NCI-H1092 (cell line): ENCODE measurements at regions not wholly inside any gene's neighbourhood (a gene's known extent, or its start where the extent isn't known, plus 50 kb on each side); places are given as distances from the start of the nearest gene placed in this dataset.
A peak's percentile ranks its signal among the peaks of the same experiment; 100 is the strongest.

Experiments used
- DNase-seq: peaks from one replicate; lab custom pipeline; 2025; lab: John Stamatoyannopoulos, UW

DNA sequence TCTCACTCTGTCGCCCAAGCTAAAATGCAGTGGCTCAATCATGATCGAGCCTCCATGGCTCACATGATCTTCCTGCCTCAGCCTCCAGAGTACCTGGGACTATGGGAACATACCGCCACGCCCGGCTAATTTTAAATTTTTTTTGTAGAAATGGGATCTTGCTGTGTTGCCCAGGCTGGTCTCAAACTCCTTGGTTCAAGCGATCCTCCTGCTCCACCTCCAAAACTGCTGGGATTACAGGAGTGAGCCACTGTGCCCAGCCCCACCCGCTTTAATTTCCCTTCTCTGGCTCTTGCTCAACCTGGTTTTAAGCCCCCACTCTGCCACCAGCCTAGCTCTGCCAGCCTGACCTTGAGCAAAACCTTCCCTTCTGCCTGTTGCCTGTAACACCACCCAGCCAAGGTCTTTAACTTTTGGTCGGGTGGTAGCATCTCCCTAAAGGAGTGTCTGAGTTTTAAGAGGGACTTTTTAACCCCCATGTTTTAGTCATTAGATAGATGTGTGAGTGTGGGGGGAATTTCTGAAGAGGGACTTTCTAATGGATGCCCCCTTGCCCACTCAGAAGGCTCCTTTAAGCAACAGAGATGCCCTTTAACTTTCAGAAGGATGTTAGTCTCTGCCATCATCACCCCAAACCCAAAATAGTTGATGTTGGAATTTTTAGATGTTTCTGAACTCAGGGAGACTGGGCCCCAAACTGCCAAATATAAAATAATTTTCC lies 71.8 kb upstream of the FOXP4 start:
- no peak for DNase-seq

DNA sequence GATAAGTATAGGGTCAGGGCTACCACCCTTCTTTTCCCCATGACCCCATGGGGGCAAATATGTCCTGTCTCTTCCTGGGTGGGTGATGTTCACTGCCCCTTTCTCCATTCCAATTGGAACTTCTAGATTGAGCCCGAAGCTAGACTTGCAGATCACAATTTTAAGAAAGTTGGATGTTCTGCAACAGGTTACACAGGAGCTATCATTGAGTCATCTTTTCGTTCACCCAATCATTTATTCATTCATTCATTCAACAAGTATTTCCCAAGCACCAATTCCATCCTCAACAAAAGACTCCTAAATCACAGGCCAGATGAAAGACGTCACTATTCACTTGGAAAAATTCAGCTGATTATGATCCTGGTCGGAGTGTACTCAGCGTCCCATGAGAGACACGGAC lies 71.0 kb upstream of the FOXP4 start:
- DNase-seq, result no peak

DNA sequence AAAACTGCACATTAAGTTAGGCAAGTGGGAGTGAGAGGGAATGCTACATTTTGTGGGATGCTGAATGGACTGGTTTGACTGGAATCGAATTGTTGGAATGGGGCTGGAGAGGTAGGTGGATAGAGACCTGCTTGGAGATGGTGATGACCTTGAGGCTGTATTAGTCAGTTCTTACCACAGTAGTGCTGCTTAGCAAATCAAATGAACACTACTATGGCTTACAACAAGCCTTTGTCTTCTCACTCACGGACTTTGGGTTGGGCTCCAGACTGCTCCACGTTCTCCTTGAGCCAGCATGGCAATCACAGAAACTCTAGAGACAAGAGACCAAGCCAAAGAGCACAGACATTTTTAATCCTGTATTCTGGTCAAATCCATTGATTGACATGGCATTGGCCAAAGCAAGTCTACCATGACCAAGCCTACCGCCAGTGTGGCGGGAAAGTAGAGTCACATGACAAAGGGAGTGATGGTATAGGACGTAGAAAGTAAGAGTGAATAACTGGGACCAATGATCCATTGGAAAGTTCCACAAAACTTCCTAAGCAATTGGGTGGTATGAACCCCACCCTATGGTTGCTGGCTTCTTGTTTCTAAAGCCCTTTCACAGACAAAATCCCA lies 70.3 kb upstream of the FOXP4 start:
- no peak for DNase-seq

DNA sequence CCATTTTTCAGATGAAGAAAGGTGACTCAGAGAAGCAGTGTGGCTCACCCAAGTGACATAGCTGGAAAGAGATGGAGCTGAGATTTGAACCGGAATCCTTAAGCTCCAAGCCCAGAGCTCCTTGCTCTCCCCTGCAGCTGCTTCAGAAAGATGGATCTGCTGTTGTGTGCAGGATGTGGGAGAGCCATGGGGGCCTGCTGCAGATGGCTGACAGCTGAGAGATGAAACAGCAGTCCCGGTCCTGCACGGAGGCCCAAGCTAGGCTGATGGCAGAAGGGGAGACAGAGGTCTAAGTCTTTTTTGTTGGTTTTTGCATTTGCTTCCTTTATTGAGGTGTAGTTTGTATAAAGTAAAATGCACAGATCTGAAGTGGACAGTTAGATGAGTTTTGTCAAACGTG lies 69.8 kb upstream of the FOXP4 start:
- no peak for DNase-seq

DNA sequence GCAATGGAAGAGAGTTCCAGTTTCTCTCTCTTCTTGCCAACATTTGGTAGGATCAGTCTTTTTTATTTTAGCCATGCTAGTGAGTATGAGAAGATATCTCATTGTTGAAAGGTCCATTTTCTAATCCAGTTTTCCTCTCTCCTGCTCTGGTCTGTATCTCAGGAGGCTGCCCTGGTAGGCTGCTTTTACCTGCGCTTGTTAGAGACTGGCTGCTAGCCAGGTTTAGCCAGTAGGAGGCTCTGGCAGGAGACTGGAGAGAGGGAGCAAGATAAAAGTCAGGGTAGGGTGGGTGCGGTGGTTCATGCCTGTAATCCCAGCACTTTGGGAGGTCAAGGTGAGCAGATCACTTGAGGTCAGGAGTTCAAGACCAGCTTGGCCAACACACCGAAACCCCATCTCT lies 68.6 kb upstream of the FOXP4 start:
- DNase-seq, result no peak

DNA sequence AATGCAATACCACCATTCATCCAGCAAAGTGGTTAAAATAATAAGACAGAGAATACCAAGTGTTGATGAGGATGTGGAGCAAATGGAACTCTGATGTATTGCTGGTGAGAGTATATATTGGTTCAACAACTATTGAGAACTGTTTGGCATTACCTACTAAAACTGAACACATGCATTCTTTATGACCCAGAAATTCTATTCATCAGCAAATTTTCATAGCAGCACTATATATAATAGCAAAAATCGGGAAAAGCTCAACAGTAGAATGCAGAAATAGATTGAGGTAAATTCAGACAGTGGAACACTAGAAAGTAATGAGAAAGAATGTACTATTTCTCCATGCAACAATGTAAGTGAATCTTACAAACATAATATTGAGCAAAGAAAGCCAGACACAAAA lies 62.2 kb upstream of the FOXP4 start:
- no peak for DNase-seq

DNA sequence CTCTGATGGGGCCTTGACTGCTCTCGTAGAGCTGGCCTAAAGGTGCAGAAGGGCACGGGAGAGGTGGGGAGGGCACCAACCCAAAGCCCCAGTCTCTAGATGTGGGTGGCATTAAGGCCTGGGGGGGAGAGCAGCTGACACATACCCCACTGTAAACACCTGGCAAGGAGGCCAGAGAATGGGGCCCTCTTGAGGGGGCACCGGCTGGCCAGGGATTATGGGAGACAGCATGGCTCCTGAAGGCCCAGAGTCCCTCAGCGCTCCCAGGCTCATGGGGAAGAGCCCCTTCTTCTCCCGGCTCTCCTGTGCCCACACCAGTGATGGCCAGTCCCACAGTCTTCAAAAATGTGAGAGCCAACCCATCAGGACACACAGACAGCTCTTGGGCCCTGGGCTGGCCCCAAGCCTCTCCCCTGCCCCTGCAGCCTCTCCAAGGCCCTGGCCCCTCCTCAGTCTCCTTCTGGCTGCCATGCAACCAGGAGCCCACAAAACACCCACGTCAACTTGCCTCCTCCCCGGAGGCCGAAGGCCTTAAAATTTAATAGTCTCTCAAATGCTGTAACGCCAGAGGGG lies 58.2 kb upstream of the FOXP4 start:
- no peak for DNase-seq

DNA sequence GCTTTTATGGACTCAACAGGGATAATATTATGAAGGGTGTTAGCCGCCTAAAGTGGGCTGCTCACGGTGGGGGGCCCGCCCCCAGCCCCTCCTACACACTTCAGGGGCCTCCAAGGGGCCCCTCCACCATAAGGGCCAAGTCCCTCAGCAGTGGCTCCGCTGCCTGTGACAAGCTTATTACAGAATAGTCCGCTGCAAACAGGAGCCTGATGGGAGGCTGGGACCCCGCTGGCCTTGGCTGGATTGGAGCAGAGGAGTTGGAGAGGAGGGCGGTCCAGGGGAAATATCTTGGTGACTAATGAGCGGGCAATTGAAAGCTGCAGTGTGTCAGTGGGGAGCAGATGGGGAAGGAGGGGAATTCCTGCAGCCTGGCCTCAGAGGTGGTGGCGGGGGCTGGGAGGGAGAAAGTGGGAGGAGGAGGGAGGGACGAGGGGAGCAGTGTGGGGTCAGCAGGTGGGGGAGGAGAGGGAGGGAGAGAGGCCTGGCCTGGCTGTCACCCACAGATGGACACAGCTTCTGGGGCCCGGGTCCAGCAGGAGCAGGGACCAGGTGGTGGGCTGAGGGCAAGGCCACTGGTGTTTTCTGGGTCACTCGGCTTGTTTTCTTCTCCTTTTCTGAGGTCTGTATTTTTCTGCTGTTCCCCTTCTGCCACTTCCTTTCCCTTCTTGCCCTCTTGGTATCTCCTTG lies 57.6 kb upstream of the FOXP4 start:
- peak; percentile 32 for DNase-seq

DNA sequence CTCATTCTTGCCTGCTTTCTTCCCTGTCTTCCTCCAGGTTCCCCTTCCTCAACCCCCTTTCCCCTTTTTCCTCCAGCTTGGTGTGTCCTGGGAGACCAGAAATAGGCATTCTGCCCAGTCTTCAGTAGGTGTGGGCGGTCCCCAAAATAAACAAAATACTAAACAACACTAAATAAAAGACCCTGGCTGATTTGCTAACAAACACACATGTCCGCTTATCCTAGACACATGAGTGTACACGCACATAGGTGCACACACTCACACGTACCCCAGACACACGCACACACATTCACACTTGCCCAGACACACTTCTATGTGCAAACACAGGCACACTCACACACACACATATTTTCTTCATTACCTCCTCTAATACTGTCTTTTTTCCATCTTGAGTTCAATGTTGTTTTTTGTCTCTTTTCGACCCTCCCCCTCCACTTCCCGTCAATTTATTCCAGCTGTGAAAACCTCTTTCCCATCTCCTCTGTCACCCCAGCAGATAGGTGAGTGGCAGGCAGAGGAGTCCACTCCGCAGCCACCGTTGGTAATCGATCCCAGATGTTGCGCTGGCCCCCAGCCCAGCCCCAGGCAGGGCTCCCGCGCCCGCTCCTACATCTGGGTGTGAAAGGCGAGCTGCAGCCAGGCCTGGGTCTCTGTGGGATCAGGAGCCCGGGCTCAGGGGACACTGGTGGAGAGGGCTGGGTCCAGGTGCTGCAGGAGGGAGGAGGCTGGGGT lies 56.9 kb upstream of the FOXP4 start:
- peak; percentile 28 for DNase-seq

DNA sequence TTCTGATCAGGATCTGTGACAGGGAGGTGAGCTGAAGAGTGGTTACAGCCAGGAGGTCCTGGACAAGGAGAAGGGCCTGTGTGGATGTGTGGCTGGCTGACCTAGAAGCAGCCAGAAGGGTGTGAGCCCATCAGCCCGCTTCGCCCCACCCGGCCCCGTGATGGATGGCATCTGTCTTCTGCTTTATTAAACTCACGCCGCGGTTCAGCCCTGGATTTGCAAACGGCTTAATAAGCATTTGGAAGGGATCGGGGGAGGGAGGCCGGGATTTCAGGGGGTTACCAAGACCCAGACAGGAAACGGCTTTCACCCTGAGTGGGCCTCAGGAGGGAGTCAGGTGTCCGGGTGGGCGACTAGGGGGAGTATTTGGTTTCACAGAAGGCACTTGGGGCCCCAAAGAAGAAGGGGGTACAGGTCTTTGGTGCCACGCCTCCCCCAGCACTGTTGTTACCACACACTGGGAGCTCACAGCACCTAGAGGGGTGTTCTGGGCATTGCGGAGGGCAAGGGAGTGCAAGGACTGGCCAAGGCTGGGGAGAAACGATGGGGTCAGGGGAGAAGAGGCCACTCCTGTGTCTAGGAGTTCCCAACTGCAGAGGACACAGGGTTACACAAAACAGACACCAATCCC lies 53.8 kb upstream of the FOXP4 start:
- DNase-seq, result no peak

DNA sequence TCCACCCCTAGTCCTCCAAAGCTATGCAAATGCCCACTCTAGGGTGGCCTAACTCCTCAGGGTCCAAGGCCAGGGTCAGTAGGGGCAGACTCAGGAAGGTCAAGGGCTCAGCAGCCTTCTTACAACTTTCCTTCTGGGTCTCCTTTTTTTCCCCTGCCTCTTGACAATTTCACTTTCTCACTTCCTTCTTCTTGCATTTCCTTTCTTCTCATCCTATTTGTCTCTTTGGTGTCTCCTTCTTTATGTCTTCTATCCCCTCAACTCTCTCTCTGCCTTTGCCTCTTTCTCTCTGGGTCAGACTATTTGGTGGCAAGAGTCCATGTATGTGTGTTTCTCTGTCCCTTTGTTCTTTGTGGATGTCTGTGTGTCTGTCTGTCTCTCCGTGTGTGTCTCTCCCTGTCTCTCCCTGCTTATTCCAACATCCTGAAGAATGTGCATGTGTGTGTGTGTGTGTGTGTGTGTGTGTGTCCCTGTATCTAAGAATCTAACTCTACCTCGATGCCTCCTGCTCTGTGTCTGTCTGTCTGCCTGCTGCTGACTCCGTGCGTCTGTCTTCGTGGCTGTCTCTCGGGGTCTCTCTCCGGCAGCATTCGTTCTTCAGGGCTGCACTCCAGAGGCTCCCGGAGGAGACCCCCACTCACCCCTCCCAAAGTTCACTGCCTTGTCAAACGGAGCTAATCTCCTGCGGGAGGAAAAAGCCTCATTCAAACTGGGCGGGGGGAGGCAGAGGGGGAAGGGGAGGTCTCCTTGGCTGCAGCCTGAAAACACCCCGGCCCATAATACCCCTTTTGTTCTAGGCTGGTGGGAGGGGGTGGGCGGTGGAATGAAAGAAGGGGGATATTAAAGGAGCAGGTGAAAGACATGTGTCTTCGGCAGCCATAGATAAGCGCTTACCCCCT lies 51.7 kb upstream of the FOXP4 start:
- no peak for DNase-seq
